ENCODE measurements at regions not wholly inside any gene's neighbourhood (a gene's known extent, or its start where the extent isn't known, plus 50 kb on each side); places are given as distances from the start of the nearest gene placed in this dataset.

DNA sequence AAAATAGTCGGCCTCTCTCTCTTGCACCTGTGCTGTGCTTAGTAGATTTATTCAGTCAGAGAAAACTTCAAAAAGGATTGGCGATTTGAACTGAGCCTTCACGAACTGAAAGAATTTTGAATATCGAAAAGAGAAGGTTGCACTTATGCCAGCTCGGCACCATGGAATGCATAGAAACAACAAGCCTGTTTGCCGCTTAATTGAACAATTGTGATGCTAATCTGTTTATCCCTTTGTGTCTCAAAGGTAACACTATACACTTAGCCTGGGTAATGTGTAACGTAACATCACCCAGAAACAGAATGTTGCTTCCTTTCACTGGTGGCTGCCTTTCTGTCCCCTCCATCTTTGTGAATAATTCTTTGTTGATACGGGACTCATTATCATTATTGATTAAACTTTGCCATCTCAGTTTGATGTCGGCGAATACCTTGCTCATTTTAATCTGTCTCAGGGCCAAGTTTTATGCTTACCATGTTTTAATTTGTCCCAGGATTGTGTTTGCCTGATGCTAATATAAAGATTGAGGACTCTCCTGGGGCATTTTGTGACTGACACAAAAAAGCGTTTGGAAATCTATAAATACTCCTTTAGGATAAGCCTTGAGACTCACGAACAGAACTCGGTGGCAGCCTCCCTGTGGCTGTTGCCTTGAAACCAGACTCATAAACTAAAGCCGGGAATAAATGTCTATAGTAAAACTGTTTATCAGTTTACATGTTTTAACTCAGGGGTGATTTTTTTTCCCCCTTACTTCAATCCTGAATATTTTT, 400.5 kb downstream of the RAPGEF2 start:
- no peak for DNase-seq

DNA sequence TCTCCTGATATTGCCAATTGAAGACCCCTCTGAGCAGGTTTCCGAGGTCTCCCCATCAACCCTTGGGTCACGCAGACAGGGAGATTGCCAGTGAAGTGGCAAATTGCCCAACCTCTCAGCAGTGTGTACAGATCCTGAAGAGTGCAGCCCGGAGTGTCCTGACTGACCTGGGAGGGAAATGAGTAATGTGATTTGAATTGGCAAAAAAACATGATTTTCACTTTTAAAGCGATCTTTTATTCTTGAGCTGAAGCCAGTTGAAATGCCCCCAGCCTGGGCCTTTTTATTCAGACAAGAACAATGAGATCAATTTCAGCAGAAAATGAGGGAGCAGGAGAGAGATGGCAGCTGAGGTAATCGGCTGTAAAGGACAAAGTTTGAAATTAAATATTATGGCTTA, 401.8 kb downstream of the RAPGEF2 start:
- no peak for DNase-seq

DNA sequence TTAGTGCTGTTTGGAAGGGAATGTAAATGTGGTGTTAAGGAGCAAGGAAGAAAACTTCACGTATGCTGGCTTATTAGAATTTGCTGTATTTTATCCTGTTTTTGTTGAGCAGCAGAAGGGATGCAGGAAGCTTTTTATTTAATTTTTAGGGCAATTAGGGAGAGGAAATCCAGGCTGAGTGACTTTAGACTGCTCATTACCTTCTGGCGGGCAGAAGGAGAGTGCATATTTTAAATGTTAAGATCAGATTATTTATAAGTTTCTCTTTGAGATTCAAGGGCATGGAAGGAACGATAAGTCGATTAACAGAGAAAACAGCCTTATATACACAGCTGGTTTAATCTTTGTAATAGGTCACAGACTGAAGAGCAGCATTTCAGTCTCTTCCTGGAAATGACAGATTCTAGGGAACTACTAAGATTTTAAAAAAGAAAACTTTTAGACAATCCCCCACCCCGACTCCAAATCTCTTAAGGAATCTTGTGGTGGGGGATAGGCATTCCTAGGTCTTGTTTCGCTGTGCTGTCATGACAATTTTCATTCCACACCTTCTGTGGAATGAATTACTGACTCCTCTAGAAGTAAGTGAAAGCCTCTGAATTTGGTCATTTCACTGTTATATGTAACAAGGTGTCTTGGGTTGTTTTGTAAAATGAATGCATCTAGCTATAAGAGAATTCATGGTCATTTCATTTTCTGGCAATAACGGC, 402.5 kb downstream of the RAPGEF2 start:
- DNase-seq, result no peak

DNA sequence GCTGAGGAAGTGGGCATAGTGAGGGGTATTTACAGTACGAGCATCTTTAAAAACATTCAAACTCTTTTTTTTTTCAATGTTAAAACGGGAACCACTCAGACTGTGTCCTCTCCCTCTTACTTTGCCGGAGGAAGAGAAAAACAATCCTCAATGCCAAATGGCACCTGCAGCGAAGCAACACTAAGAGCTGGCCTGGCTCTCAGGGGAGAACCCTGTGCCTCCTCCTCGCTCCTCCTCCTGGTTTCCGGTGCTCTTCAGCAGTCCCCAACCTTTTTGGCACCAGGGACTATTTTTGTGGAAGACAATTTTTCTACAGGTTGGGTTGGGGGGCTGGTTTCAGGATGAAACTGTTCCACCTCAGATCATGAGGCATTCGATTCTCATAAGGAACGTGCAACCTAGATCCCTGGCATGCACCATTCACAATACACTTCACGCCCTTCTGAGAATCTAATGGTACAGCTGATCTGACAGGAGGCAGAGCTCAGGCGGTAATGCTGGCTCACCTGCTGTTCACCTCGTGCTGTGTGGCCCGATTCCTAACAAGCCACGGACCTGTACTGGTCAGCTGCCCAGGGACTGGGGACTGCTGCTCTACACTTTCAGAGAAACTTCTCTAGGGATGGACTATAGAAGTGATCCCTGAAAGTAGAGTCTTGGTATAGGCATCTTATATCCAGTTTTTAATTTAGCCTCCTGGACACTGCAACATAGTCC, 404.1 kb downstream of the RAPGEF2 start:
- DNase-seq, result no peak

DNA sequence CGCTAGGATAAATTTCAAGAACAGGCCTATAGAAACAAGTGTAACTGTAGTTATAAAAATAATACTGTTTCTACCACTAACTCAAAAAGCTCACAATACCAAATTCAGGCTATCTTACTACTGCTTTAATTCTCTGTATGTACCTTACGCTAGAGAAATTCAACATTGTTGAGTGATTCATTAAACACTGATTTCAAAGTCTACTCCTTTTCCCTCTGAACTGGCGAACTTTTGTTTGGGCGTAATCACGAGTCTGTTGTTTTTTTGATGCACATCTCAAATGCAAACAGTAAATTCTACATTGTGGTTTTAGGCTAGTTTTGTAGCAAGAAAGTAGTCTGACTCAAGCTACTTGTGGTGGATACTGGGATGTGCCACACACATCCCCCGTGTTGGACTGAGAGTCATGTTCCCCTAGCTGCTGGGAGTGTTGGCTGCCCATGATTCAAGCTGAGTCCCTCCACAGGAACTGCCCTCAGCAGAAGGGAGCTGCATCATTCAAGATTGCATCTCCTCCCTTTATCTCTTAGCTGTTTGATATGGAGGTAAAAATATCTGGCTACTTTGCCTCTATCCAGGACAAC, 406.1 kb downstream of the RAPGEF2 start:
- no peak for DNase-seq

DNA sequence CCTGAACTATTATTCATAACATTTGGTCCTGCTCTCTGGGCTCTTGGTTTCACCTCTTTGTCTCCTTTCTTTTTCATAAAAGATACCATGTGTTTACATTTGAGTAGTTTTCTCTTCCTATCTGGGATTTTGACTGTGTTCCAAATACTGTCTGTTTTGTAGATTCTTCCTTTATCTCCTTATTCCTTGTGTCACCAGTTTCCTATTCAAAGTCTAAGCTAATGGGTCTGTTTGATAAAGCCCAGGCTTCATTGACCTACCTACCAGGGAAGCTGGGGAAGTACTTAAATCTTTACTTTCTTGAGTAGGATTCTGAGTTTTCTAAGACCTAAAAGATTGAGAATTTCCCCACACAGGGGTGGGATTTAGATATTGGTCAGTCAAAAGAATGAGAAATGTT, 409.5 kb downstream of the RAPGEF2 start:
- no peak for DNase-seq

DNA sequence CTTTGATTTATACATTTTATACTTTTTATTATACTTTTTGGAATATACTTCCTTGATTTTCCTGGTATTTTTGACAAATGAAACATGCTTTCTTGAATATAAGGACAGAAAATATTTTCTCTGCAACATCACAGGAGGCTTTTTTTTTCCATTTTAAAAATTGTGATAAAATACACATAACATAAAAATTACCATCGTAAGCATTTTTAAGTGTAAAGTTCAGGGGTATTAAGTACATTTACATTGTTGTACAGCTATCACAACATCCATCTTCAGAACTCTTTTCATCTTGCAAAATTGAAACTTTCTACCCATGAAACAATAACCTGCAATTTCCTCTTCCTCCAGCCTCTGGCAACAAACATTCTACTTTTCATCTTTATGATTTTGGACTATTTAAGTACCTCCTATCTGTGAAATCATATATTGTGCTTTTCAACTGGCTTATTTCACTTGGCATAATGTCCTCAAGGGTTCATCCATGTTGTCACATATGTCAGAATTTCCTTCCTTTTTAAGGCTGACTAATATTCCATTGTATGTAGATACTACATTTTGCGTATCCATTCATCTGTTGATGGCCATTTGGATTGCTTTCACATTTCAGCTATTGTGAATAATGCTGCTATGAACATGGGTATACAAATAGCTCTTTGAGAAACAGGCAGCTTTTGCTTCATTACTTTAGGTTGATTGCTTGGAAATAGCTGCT, 412.6 kb downstream of the RAPGEF2 start:
- DNase-seq, result no peak

DNA sequence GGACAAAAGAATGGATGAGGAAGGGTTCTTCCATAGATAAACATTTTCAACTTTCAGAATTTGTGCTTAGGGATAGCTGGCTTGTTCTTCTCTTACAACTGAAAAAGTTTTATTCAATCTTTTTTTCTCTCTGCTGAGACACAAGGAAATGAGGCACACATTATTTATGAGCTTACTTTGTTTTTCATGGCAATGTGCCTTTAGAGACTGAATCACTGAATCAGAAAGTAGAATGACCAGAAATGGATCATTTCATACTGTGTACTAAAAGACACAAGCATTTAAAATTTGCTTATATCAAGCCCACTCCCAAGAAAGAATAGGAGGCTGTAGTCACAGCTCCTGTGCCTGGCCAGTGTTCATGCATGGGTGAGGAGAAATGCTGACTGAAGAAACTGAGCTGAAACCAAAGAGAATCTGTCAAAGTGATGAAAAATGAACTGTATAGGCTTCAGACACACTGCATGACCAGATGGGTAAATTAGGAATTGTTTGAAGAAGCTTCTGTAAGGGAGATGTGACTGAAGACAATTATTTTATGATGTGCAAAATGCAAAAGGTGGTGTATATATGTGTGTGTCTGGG, 413.8 kb downstream of the RAPGEF2 start:
- no peak for DNase-seq

DNA sequence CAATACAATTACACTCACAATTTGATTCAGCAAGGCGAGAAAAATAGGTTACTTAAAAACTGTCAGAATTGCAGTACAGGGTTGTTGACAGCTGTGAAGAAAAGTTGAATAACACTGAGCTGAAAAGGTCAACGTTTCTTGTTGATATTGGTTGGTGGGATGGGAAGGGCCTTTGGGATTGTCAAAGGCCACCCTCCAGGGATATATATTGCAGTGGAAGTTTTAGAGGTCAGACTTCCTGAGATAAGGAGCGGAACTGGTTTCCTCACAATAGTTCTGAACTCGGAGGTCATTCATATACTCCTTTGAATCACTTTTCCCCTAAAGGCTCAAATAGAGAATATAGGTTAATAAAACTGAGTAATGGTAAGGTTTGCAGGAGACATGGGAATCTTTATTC, 417.2 kb downstream of the RAPGEF2 start:
- no peak for DNase-seq

DNA sequence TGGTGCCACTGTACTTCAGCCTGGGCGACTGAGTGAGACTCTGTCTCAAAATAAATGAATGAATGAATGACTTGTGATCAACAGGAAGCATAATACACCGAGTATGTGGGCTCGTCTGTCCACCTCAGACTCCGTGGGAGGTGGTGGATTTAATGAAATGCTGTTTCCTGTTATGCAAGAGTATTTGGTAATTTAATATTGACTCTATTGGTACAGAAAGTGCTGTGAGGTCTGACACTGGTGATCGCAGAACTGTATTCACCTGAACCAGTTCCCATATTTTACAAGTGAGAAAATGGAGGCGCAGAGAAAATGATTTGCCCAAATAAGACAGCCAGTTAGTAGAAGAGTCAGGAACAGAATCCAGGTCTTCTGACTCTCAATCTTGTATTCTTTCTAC, 423.3 kb downstream of the RAPGEF2 start:
- DNase-seq, result no peak

DNA sequence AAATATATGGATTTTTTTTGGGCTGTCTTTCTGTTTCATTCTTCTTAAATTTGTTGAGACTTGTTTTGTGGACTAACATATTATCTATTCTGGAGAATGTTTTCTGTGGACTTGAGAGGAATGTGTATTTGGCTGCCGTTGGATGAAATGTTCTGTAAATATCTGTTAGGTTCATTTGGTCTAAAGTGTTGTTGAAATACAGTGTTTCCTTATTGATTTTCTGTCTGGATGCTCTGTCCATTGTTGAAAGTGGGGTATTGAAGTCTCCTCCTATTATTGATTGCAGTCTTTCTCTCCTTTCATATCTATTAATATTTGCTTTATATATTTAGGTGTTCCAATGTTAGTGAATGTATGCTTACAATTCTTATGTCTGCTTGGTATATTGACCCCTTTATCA, 431.8 kb downstream of the RAPGEF2 start:
- no peak for DNase-seq

DNA sequence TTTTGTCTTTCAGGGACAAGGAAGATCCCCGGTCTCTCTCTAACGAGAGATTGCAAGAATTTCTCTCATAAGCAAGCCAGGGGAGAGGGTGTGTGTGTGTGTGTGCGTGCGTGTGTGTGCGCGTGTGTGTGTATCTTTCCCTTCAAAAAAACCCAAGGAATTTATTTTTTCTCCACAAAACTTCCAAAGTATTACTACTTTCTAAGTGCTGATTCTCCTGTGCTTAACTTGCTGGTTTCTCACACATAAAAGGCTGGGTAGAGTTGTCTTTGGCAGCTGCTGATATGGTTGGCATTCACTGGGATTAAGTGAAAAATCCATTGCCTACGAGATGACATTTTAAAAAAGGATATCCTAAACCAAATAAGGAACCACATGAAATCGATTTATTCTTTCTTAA, 435.7 kb downstream of the RAPGEF2 start:
- DNase-seq, result no peak

DNA sequence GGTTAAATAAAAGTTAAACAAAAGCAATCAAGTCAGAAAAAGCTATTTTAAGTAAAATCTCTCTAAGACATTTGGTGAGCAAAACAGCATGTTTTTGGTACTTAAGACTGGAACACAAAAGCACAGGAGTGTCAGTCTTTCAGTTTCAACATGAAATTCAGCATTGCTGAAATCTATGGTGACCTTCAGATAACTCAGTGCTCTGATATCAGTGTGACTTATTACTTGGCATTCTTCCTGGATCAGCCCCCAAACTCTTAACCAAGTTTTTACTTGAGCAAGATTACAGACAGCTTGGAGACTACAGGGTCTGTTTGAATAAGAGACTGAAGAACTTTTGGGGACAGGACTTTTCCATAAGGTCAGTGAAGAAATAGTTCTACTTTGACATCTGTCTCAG, 437.2 kb downstream of the RAPGEF2 start:
- no peak for DNase-seq

DNA sequence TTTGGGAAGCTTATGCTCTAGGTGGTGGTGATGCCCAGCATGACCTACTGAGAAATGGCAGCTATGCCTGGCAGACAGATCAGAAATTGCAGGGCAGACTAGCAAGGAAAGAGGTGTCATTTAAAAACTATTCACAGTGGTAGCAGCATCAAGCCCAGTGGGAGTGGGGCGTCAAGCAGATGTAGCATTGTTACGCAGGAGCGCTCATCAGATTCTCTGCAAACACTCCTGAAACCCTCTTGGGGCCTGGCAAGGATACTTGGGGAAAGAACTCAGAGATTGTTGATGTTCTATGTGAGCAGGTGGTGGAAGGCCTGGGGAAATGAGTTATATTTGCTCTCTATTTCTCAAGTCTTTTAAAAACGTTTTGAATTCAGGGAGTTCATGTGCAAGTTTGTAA, 437.6 kb downstream of the RAPGEF2 start:
- DNase-seq, result no peak

DNA sequence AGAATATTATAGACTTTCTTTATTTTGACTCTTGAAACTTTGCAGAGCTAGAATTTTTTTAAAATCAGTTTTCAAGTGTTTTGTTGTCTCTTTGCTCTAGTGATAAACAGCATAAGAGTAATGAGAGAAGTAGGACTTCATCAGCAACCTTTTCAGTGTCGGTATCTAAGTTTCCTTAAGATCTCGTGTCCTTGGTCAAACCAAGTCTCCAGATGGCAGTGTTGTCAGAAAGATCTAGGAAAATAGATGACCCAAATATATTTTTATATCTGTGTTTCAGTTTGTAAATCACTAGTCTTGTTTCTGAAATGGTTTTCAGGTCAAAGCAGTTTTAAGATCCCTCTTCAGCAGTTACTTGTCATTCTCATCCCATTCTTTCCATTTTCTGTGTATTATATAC, 438.3 kb downstream of the RAPGEF2 start:
- DNase-seq, result no peak

DNA sequence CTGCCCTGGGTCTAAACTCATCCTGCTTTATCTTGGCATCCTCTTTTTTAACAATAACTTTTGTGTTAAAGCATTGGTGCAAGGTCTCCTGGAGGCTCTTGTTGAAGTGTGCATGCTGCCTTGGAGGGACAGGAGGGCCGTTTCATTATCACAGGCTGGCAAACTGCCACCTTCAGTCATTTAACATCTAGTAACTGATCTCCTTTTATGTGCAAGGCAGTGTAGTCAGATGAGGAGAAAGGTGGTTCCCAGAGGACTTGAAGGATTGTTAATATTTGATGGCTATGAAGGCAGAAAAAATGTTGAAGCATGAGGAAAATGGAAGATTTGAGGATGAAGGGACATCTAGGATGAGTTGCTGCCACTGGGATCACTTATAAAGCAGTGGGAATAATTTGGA, 439.4 kb downstream of the RAPGEF2 start:
- no peak for DNase-seq

DNA sequence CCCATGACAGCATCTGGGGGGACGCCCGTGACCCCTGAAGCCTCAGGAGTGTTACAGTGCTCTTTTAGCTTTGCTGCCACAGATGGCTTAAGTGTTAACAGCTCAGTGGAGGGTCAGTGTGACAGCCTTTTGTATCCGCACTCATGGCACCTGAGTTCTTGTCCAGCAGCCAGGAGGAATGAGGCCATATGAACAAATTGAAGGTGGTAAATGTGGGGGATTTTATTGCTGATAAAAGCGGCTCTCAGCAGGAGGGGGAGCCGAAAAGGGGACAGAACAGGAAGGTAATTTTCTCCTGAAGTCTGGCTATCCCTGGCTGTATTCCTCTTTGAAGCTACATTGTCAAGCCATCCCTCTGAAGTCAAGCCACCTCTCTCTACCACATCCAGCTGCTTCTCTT, 441.0 kb downstream of the RAPGEF2 start:
- DNase-seq, result no peak

DNA sequence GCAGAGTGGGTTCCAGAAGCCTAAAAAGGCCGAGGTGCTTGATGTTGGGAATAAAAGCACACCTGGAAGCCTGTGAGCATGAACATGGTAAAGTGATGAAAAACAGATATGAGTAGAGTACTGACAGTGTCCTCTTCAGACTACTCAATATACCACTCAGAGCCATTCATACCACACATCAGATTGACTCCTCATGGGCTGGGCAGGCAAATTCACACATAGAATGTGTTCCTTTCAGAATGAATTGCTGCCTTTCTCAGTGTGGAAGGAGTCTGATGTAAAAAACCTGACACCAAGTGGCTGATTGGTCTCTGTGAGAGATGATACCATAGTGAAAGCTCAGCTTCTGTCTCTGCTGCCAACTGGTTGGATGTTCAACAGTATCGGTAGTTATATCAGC, 442.7 kb downstream of the RAPGEF2 start:
- no peak for DNase-seq

DNA sequence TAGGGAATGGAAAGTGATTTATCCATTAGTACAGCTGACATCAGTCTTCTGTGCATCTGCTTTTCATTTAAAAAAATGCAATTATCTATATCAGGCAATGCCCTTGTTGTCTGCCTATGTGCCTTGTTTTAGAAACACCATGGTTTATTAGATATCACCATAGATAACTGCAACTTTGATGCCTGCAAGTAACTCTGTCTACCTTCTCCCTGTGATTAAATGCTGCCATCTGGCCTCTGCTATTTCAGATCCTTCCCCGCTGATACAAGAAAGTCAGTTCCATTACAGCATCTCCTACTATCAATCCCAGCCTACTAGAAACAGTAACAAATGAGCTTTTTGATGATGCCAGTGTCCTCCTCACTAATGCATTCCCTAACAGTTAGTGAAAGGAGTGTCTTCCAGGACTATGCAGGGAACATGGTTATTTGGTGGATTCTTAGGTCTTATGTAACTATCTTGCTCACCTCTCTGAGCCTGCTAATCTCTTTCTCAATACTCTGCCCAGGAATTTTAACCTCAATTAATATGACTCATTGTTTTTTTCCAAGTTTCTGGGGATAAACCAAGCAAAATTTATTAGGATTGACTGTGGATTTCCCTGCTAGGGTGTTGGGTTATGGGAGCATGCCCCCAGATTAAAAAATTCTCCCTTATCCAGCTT, 444.9 kb downstream of the RAPGEF2 start:
- no peak for DNase-seq

DNA sequence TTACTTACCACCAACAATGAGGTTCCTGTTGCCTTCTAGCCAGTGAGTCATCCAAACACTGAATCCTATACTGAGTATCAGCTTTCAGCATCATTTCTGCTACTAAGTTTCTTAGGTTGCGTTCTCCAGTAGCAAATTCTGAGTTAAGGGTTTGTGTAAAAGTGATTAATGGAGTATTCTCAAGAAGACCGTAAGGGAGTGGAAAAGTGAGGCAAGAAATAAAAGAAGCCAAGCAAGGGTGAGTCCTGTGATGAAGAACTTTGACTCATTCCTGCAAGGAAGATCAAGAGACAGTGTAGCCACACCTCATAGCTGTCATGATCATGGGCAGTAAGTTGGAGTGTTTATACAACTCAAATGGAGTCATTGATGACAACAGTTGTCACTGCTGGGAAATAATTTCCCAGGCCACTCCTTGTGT, 446.2 kb downstream of the RAPGEF2 start:
- DNase-seq, result no peak

DNA sequence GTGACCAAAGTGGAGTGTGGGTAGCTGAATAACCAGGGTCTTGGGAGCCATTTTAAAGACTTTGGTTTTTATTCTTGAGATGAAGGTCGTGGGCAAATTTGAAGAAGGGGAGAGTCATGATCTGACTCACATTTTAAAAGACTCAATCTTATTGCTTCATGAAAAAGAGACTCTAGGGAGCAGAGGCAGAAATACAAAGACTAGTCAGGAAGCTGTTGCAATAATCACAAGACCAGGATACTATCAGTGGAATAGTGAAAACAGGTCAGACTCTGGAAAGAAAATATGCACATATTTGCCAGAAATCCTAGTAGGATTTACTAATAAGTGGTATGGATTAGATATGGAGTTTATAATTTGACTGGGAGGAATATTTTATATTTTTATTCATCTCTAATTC, 448.4 kb downstream of the RAPGEF2 start:
- no peak for DNase-seq

All from NCI-H1105 (cell line).